ENCODE measurements at regions not wholly inside any gene's neighbourhood (a gene's known extent, or its start where the extent isn't known, plus 50 kb on each side); places are given as distances from the start of the nearest gene placed in this dataset.

DNA sequence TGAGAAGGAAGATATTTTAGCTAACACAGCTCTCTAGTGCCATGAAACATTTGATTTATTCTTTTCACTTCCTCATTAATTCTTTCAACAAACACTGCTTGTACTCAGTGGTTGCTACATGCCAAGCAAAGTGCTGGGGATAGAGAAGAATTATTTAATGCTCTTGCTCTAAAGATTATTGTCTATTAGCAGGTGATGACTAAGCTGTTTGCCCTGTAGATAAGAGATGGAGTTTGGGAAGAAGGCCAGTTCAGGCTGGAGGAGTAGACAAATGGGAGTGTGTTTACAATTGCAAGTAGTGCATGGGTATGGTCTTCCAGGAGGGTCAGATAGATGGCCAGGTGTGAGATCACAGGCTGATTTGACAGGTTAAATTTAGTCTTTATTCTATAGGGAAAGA is 99.8 kb upstream of the SEL1L start:
- H3K9me3 Mint-ChIP-seq: peaks cover 16% of the 10 kb centered on the region
- peaks cover 19% of the 10 kb centered on the region; the same call in 1 of the 2 replicates for H3K9me2 ChIP-seq (ENCODE audit: insufficient read depth)
- H3K79me2 ChIP-seq (replicated peaks; ENCODE audit: insufficient read depth): no peaks in the 10 kb centered on the region
- no peaks in the 10 kb centered on the region for H3K36me3 Mint-ChIP-seq (ENCODE audit: low read depth)
- H3K27me3 Mint-ChIP-seq (ENCODE audit: insufficient read depth, low read depth, poor library complexity): peaks cover 2% of the 10 kb centered on the region
- H3K4me2 ChIP-seq: no peak overlapping the region
- H3K4me3 ChIP-seq: no peak overlapping the region
- no peaks in the 10 kb centered on the region for H3K4me1 Mint-ChIP-seq
- H3K27me3 ChIP-seq (ENCODE audit: insufficient read depth): no peaks in the 10 kb centered on the region
- H3K27ac ChIP-seq (ENCODE audit: low read depth): no peak overlapping the region
- no peaks in the 10 kb centered on the region for H3K36me3 ChIP-seq (ENCODE audit: insufficient read depth)
- ATAC-seq (no peak), DNase-seq (ENCODE audit: low spot score) (no peak)
- H3K4me3 Mint-ChIP-seq: no peak overlapping the region
- H3F3A ChIP-seq (replicated peaks; ENCODE audit: low read depth): no peaks in the 10 kb centered on the region
- no peak overlapping the region for H3K27ac Mint-ChIP-seq
- no peak for TF ChIP-seq ZNF462 (CRISPR knock-in tag; IDR thresholded peaks at IDR 0.05)
- no peak for TF ChIP-seq EZH2phosphoT487 (IDR thresholded peaks at IDR 0.05; ENCODE audit: unreplicated experiment)
- TF ChIP-seq, protein P1, sequence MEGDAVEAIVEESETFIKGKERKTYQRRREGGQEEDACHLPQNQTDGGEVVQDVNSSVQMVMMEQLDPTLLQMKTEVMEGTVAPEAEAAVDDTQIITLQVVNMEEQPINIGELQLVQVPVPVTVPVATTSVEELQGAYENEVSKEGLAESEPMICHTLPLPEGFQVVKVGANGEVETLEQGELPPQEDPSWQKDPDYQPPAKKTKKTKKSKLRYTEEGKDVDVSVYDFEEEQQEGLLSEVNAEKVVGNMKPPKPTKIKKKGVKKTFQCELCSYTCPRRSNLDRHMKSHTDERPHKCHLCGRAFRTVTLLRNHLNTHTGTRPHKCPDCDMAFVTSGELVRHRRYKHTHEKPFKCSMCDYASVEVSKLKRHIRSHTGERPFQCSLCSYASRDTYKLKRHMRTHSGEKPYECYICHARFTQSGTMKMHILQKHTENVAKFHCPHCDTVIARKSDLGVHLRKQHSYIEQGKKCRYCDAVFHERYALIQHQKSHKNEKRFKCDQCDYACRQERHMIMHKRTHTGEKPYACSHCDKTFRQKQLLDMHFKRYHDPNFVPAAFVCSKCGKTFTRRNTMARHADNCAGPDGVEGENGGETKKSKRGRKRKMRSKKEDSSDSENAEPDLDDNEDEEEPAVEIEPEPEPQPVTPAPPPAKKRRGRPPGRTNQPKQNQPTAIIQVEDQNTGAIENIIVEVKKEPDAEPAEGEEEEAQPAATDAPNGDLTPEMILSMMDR (conservative IDR thresholded peaks at IDR 0.05; ENCODE audit: low read depth in 2 of 2): no peak
- no peak for TF ChIP-seq EZH2 (IDR thresholded peaks at IDR 0.05; ENCODE audit: low read depth, unreplicated experiment)
- no peak for TF ChIP-seq ZNF331 (CRISPR knock-in tag; IDR thresholded peaks at IDR 0.05; ENCODE audit: low read depth)
- TF ChIP-seq STAT1 (IDR thresholded peaks at IDR 0.05; ENCODE audit: unreplicated experiment): no peak
- TF ChIP-seq ETS1 (IDR thresholded peaks at IDR 0.05): no peak
- no peak for TF ChIP-seq JUNB (IDR thresholded peaks at IDR 0.05; ENCODE audit: unreplicated experiment)
- no peak for TF ChIP-seq POLR2AphosphoS5 (IDR thresholded peaks at IDR 0.05; ENCODE audit: low read depth)
- TF ChIP-seq, protein P2, sequence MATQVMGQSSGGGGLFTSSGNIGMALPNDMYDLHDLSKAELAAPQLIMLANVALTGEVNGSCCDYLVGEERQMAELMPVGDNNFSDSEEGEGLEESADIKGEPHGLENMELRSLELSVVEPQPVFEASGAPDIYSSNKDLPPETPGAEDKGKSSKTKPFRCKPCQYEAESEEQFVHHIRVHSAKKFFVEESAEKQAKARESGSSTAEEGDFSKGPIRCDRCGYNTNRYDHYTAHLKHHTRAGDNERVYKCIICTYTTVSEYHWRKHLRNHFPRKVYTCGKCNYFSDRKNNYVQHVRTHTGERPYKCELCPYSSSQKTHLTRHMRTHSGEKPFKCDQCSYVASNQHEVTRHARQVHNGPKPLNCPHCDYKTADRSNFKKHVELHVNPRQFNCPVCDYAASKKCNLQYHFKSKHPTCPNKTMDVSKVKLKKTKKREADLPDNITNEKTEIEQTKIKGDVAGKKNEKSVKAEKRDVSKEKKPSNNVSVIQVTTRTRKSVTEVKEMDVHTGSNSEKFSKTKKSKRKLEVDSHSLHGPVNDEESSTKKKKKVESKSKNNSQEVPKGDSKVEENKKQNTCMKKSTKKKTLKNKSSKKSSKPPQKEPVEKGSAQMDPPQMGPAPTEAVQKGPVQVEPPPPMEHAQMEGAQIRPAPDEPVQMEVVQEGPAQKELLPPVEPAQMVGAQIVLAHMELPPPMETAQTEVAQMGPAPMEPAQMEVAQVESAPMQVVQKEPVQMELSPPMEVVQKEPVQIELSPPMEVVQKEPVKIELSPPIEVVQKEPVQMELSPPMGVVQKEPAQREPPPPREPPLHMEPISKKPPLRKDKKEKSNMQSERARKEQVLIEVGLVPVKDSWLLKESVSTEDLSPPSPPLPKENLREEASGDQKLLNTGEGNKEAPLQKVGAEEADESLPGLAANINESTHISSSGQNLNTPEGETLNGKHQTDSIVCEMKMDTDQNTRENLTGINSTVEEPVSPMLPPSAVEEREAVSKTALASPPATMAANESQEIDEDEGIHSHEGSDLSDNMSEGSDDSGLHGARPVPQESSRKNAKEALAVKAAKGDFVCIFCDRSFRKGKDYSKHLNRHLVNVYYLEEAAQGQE (IDR thresholded peaks at IDR 0.05; ENCODE audit: unreplicated experiment): no peak
- no peak overlapping the region for H2AFZ ChIP-seq
- no peaks in the 10 kb centered on the region for H4K20me1 ChIP-seq (replicated peaks; ENCODE audit: insufficient read depth)
- no peaks in the 10 kb centered on the region for H3K4me1 ChIP-seq (ENCODE audit: insufficient read depth)

Data from GM23338 (cell line).